OCI-M1 (cell line): ENCODE measurements at regions not wholly inside any gene's neighbourhood (a gene's known extent, or its start where the extent isn't known, plus 50 kb on each side); places are given as distances from the start of the nearest gene placed in this dataset.
"Not testable (repeated sequence)": the region's sequence is repeated elsewhere in the genome, so short reads cannot be mapped to it uniquely, and the experiment has no call there.

Source experiments
- DNase-seq: peaks from one replicate; lab custom pipeline; 2025; lab: John Stamatoyannopoulos, UW

- no peak for DNase-seq
Observed at GRCh38 chr4:166153548-166153947, 280.5 kb downstream of the TLL1 start.

DNA sequence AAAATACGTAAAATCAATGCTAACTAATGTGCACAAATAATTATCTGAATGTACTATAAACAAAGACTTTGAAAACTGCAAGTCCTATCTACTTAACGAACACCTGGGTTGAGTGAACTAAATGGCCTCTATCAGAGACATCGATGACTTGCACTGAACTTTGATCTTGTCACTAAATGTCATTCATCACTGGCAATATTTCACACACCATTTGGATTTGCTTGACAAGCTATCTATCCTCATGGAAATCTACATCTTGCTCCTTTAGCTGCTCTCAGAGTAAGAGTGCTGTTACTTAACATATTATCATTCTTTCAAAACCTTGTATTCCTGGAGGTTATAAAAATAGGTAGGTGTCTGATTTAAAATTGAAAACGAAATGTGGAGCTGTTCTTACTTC is 289.3 kb downstream of the TLL1 start:
- no peak for DNase-seq

GRCh38 chr4:166165829-166166420 is 292.9 kb downstream of the TLL1 start:
- peak; percentile 89 for DNase-seq

DNA sequence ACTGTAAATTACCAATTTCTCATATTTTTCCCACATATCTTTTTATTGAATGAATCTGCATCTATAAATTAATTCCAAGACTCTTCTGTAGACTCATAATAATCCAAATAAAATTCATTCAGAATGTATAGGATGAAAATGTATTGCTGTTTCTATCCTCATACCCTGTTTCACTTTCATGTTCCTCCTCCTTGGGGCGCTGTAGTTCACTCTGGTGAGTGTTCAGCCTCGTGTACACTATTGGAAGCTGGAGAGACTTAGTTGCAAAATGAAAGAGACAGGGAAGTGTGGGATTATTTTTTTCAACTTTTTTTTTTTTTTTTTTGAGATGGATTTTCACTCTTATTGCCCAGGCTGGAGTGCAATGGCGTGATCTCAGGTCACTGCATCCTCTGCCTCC is 296.1 kb downstream of the TLL1 start:
- peak; percentile 68 for DNase-seq

DNA sequence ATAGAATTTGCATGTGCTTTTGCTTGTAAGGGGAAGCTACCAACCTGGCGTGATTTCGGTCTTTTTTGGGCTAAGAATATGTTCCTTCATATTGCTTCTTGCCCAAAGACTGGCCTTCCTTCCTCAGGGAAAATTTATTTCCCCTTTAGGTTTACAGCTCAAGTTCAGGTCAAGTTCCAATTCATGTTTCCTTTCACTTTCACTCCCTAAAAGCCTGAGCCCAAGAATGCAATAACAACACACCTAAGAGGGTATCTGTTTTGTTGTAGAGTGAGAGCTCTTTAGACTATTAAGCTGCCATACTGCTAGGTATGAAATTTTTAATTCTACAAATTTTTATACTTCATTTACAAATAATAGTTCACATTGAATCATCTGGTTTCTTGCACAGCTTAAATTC is 299.6 kb downstream of the TLL1 start:
- DNase-seq, result peak; percentile 69

DNA sequence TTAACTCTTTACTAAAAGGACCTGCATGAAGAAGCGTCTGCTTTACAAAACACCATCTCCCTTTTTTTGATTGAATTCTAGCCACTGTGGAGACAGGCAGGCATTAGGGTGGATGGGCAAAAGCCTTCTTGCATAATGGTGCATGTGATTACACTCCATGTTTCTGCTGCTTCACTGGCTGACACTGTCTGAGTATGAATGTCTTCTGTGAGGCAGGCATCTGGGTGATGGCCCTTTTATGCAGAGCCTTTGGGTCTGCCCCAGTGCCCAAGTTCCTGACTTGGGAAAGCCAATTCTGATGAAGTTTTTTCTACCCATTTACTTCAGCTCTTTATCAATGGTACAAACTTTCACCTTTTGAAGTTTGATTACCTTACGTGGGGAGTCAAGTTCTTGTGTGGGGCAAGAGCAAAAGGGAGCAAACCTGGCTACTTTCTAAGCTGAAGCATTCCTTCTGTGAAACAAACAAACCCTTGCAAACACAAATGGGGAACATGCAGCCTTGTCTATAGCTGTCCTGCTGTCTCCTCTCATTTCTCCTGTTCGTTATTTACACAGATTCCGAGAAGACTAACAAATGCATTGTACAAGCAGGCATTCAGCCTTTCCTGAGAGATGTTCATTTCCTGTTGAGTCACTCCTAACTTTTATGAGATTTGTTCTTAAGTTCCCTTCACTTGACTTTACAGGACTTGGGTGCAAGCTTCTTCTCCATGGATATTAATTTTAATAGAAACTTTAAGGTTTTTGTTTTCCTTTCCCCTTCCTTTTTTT is 301.9 kb downstream of the TLL1 start:
- no peak for DNase-seq

- DNase-seq, result no peak
Observed at GRCh38 chr4:166182145-166182544, 309.1 kb downstream of the TLL1 start.

GRCh38 chr4:166195101-166195500 is 322.1 kb downstream of the TLL1 start:
- no peak for DNase-seq

- no peak for DNase-seq
Observed at GRCh38 chr4:166197166-166197565, 324.1 kb downstream of the TLL1 start.

DNA sequence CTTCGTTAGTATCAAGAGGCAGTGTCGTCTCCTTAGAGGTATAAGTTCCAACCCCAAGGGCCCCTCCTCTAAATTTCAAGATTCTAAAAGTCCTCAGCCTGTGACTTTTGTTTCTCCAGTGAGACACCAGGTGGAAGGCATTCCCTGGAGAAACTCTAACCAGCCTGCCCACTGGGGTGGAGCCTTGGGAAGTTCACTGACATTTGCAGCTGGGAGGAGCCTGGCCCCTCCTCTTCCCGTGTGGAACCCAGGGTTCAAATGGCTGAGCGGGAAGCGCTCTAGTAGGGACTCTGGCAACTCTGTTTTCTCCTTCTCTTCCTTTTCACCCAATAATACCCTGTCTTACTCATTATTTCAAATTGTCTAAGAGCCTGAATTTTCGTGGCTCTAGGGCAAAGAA is 325.0 kb downstream of the TLL1 start:
- DNase-seq, result no peak

DNA sequence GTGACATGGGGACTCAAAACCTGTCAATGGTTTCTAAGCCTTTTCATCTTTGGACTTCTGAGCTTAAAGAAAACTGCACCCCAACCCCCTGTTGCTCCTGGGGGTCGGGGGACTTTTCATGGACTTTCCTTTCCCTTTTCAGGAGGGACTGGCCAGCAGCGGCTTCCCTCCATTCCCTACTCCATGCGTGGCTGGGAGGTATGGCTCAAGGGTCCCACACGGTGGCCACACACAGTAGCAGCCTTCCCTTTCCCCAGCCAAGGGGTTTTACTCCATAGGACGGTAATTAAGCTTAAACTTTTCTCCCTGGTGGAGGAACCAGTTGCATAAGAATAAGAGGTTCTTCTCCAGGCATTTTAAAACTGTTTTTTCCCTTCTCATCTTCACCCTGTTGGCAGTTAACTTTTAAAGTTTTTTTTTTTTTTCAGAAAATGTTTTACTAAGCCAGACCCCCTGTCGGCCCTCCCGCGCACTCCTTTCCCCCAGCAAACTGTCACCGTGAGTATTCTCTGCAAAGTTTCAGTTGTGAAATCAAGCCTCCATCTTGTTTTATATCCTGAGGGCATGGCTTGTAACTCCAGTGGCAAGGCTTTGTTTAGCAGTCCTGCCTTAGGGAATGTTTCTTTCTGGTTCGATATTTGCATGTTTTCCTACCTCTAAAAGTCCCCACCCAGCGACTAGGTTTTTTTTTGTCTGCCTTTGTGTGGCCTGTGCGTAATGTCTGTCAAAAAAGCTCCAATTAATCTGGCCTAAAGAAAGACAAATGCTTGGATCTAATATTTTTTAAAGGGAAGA is 325.7 kb downstream of the TLL1 start:
- DNase-seq, result no peak

- no peak for DNase-seq
Observed at GRCh38 chr4:166202991-166203390, 330.0 kb downstream of the TLL1 start.

GRCh38 chr4:166212326-166212725 is 339.3 kb downstream of the TLL1 start:
- not testable (repeated sequence) for DNase-seq

- no peak for DNase-seq
Observed at GRCh38 chr4:166222271-166222670, 349.2 kb downstream of the TLL1 start.

GRCh38 chr4:166228112-166228511 is 355.1 kb downstream of the TLL1 start:
- DNase-seq, result no peak

DNA sequence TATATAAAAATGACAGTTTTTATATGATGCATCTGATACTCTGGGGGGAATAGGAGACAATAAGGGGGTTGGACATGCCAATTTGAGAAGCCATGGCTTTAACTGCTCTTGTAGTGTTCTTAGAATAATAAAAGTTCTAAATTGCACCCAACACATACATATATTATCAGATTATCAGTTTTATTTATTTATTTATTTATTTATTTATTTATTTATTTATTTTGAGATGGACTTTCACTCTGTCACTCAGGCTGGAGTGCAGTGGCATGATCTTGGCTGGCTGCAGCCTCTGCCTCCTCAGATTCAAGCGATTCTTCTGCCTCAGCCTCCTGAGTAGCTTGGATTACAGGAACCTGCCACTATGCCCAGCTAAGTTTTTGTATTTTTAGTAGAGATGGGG is 356.8 kb downstream of the TLL1 start:
- no peak for DNase-seq

DNA sequence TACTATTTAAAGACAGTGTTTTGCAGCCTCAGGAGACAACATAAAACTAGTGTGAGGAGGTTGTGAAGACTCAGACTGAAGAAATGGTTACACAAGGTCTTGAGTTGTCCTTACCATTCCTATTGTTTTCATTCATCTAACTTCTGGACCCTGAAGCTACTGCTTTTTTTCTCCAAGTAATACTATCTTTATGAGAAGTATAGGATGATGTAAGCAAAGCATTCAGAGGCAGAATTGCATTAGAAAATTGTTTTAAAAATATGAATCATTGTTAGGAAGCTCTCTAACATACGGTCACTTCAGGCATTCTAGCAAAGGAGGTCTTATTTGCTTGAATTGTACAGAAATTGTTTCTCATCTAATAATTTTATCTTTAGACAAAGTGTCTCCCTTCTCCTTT is 357.8 kb downstream of the TLL1 start:
- no peak for DNase-seq

GRCh38 chr4:166239354-166239753 is 366.3 kb downstream of the TLL1 start:
- DNase-seq, result no peak

DNA sequence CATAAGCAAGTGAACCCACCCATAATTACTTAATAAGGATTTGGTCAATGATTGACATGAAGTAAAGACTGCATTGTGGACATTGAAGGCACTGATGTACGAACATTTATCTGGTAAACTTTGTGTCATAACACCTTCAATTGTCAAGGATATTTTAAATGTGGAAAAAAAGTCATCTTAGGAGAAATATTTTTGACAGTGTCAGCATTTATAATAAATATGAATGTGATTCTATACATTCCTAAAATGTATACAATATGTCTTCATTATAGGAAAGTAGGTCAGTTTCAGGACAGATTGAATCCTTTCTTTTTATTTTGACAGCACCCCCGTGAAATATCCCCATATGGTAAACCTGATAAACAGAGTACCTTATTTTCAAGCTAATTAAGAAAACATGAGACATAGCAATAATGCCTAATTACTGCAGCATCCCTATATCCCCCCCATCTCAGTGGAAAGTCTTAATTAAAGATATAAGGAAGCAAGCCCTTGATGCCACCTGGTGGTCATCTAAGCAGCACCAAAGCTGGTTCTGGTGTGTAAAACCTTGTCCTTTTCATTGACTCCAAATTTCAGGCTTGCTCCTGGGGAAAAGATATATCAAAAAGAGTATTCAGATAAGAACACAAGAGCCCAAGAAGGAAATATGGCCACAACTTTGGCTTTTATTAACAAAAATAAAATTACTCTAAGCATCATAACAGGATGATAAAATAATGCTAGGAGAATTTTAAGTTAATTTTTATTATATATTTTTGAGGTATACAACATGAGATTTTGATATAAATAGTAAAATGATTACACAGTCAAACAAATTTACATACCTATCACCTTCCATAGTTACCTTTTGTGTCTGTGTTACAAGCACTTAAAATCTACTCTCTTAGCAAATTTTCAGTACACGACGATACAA is 379.7 kb downstream of the TLL1 start:
- DNase-seq, result peak; percentile 67

GRCh38 chr4:166257276-166257675 is 384.2 kb downstream of the TLL1 start:
- DNase-seq, result no peak

DNA sequence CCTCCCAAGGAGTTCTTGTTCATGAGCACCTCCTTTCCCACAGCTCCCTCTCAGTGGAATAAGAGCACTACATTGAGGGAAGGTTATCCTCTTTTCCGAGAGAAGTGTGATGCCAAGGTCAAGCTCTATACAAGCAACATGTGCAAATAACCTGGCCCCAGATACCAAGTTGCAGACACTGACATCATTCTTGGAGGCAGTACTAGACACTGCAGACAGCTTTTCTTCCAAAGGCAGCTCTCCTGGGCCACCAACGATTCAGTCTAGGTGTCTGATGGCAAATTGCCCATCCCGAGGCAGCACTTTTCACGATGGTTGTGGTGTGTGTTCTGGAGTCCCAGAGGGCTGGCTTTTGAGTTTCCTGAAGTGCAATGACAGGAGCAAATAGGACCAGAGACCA is 384.9 kb downstream of the TLL1 start:
- DNase-seq, result no peak

DNA sequence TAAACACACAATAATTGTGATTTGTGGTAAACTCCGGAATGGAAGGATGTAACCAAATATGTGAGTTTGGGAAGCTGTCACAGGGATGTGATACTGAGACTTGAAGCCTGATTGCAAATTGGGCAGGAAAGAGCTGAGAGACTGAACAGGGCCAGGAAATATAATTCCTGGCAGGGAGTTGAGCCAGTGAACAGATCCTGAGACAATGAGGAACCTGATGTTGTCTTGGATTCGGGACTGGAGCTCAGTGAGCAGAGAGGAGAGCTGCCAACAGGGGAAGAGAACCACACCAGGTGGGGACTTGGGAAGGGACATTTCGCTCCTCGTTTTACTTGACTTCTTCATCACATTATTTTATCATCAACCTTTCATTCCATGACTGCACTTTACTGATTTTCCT is 386.0 kb downstream of the TLL1 start:
- no peak for DNase-seq
